GM12891 (cell line): ENCODE measurements at regions not wholly inside any gene's neighbourhood (a gene's known extent, or its start where the extent isn't known, plus 50 kb on each side); places are given as distances from the start of the nearest gene placed in this dataset.

ENCODE experiments used
- DNase-seq: peaks from one replicate; pipeline ENCODE4 v3.0.0; 2011; ENCODE audit warnings: low spot score; ENCODE audit not compliant: insufficient read length
- FAIRE-seq: peaks from 2 replicates; lab custom pipeline; 2011; peaks lifted over from hg19 to GRCh38; lab: Jason Lieb, UNC
- PAX5 ChIP-seq: IDR thresholded peaks from 2 replicates; pipeline ENCODE4 v1.6.1; 2011; ENCODE audit warnings: low read length, moderate library complexity, mild to moderate bottlenecking; ENCODE audit not compliant: insufficient read depth, severe bottlenecking
- POLR2A ChIP-seq: IDR thresholded peaks from 2 replicates; pipeline ENCODE4 v1.6.1; 2011; ENCODE audit warnings: low read depth, low read length, control low read depth
- POLR2AphosphoS5 ChIP-seq: IDR thresholded peaks from 2 replicates; pipeline ENCODE4 v1.6.1; 2011; ENCODE audit warnings: low read depth, low read length, control low read depth
- POU2F2 ChIP-seq: IDR thresholded peaks from 2 replicates; pipeline ENCODE4 v1.6.1; 2011; ENCODE audit warnings: low read depth, mild to moderate bottlenecking, control low read depth, low read length, moderate library complexity
- SPI1 ChIP-seq: IDR thresholded peaks from 2 replicates; pipeline ENCODE4 v1.6.1; 2011; ENCODE audit warnings: low read depth, low read length, control low read depth
- TAF1 ChIP-seq: IDR thresholded peaks from 2 replicates; pipeline ENCODE4 v1.6.1; 2011; ENCODE audit warnings: low read depth, low read length, control low read depth

DNA sequence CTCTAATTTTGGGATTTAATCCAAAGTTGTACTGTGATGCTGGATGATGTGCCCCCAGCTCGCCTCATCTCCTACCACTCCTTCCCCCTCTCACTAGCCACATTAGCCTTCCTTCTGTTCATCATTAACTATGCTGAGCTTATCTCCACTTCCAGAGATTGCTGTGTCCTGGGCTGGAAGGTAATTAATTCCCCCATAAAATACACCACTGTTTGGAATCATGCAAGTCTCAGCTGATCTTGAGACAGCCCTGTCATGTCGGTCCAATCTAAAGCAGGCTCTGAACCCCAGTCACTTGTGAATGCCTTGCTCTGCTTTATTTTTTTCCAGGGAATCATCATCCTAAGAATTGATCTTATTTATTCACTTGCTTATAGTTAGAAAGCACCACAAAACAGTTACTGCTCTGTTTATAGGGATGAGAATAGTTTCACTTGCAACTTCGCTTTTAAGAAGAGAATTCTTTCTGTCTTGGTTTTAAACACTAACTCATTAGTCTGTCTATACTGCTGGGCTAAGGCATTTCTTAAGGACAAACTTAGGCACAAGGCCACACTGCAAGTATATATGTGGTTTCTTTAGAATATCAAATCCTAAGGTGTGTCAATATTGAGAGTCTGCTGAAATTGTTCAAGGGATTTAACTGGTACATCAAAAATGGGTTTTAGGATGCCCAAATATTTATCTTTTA is 341.1 kb upstream of the SEMA3A start:
- no peak for TF ChIP-seq POLR2AphosphoS5
- TF ChIP-seq POU2F2: no peak
- TF ChIP-seq SPI1: no peak
- no peak for TF ChIP-seq TAF1
- TF ChIP-seq PAX5: no peak
- TF ChIP-seq POLR2A: no peak
- FAIRE-seq: no peak
- no peak for DNase-seq

- FAIRE-seq (no peak), DNase-seq (no peak)
- TF ChIP-seq POLR2AphosphoS5: no peak
- no peak for TF ChIP-seq SPI1
Measured at GRCh38 chr7:84533182-84533581, 338.6 kb upstream of the SEMA3A start.

DNA sequence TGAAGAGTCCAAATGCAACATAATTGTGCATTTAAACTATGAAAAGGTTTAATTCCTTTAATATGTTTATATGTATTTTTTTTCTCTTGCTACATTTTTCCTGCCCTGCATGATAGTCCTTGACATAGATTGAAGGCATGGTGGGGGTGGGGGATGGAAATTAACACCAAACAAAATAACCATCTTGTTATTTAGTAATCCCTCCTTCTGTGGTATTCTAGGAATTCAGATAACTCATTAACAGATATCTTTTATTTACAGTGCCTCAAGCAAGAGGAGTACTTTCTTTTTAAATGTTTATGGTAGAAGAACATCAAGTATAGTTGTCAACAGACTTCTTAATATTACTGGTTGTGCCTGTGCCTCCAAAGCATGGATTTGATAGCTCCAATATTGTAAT is 337.6 kb upstream of the SEMA3A start:
- DNase-seq (no peak), FAIRE-seq (no peak)
- no peak for TF ChIP-seq POLR2A
- TF ChIP-seq SPI1: no peak
- TF ChIP-seq PAX5: no peak
- no peak for TF ChIP-seq POLR2AphosphoS5
- no peak for TF ChIP-seq TAF1
- TF ChIP-seq POU2F2: no peak

DNA sequence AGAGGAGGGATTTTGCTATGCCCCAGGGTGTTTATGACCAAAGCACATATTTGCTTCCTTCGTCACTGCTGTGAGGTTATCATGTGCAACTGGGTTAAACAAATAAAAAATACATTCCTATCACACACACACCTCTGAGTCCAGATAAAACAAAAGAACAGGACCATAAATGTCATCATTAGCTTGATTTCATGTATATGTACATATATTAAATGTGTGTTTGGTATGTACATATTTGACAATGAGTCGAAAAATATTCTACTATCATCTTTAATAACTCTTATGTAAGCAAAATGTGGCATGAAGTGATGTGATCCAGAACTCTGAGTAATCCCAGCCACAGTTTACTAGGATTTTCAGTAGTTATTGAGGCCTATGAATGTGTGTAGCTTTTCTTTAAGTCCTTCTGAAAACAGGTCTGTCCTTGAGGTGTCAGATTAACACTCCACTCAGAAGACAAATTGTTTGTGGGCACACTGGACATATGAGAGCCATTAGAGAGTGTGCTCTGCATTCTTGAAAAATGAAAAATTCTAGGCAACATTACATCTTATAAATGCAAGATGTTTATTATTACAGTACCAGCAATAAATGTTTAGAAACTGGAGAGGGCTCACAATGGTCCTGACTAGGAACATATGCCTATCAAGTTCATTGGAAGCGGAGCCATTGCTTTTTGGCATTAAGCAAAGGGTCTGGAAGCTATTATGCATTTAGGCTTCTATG is 335.1 kb upstream of the SEMA3A start:
- no peak for TF ChIP-seq POLR2A
- no peak for TF ChIP-seq POLR2AphosphoS5
- DNase-seq (no peak), FAIRE-seq (no peak)

DNA sequence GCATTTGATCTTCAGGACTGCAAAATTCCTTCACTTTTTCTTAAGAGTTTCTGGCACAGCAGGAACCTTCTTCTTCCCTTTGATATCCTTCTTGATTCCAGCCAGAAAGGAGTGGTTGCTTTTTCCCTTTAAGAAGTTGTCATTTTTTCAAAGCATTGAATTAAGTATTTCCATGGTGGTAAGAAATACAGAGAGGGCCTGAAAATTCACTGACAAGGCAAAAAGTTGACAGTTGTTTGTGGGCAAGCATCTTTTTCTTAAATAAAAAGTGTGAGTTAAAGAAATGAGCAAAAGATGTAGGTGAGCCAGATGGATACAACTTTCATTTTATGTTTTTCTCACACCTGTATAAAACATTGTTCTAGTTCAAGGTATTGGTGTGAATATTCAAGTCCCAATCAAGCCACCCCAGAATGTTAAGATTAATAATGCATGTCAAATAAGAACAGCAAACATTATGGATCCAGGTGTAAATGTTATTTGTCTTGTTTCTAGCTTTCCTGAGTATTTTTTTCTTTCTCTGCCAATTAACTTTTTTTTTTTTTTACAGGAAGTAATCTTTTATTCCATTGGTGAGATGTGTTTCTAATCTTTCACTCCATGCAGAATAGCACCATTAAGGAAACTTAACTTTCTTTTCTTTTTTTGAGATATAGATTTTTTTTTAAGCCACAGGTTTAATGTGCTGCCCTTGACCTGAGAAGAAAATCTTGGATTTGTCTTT is 334.3 kb upstream of the SEMA3A start:
- no peak for FAIRE-seq
- no peak for TF ChIP-seq POLR2AphosphoS5
- no peak for TF ChIP-seq SPI1
- no peak for TF ChIP-seq POU2F2
- no peak for TF ChIP-seq PAX5
- no peak for TF ChIP-seq TAF1
- no peak for TF ChIP-seq POLR2A
- no peak for DNase-seq

DNA sequence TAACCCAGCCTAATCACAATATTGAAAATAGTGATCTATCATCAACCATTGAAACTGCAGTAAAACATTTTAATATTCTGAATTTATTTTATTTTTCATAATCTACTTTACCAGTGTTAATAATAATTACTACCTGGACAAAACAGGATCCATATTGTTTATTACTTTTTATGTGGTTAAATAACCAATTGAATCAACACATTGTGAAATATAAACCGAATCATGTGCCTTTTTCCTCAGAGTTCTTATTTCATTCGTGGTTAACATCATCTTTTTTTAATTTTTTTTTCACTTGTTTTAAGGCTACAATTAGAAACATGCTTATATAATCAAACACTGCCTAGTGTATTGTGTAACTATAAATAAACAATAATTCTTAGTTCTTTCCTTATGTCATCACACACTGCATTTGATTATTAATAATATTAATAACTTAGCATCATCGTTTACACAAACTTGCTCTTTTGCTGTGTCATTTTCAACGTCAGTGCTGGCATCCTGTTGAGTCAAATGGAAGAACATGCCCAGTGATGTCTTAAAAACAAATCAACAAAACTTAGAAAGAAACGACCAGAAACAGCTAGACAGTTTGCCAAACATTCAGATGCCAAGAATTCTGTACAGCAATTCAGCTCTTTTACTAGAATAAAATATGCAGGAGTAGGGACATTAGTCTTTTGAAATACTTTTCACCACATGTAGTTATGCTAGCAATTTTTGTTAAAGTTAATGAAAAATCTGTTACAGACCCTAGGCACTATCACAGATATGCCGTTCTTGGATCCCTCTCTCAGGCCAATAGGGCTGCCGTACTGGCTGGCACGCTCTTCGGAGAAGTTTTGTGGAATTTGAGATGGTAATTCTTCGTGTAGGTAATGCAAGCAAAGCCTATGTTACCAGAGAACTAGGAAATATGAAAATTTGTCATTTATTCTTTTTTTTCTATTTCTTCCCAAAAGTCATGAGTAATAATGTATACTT is 330.4 kb upstream of the SEMA3A start:
- TF ChIP-seq PAX5 (no peak), SPI1 (no peak), POU2F2 (no peak), TAF1 (no peak), POLR2A (no peak), POLR2AphosphoS5 (no peak)
- DNase-seq: no peak
- FAIRE-seq: no peak

GRCh38 chr7:84513061-84513460 is 318.5 kb upstream of the SEMA3A start:
- DNase-seq (no peak), FAIRE-seq (no peak)
- no peak for TF ChIP-seq POLR2AphosphoS5
- no peak for TF ChIP-seq POLR2A
- TF ChIP-seq TAF1: no peak
- no peak for TF ChIP-seq SPI1
- no peak for TF ChIP-seq POU2F2
- no peak for TF ChIP-seq PAX5

GRCh38 chr7:84512055-84512454 is 317.5 kb upstream of the SEMA3A start:
- TF ChIP-seq TAF1 (no peak), SPI1 (no peak), POLR2A (no peak), POU2F2 (no peak), PAX5 (no peak), POLR2AphosphoS5 (no peak)
- no peak for FAIRE-seq
- DNase-seq: no peak

- DNase-seq: no peak
- TF ChIP-seq POU2F2 (no peak), SPI1 (no peak), TAF1 (no peak), POLR2AphosphoS5 (no peak), POLR2A (no peak), PAX5 (no peak)
- no peak for FAIRE-seq
Measured at GRCh38 chr7:84510505-84510904, 315.9 kb upstream of the SEMA3A start.
